ENCODE measurements at regions not wholly inside any gene's neighbourhood (a gene's known extent, or its start where the extent isn't known, plus 50 kb on each side); places are given as distances from the start of the nearest gene placed in this dataset.

DNA sequence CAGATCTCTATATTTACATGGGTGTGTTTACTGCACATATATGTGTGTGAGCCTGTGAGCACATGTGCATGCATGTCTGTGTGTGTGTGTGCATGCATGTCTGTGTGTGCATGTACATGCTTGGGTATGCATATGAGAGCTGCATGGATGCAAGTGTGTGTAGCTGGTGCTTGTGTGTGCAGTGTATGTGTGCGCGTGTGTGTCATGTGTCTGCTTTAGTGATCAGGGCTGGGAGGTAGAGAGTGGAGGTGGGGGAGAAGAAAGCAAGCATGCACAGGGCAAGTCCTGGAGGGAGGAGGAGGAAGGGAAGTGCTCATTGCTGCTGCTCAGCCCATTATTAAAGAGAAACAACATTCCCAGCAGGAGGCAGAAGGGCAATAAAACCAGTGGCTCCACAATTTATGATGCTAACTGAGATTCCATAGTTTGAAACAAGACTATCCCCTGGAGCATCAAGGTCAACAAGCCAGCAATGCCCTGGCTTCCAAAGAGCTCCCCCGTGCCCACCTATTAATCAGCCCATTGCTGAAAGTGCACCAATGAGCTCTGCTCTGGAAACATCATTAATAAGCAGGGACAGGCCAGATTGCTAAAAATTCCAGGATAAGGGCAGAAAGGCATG lies 414.0 kb downstream of the MAFB start (continued):
- TF ChIP-seq, protein P1, sequence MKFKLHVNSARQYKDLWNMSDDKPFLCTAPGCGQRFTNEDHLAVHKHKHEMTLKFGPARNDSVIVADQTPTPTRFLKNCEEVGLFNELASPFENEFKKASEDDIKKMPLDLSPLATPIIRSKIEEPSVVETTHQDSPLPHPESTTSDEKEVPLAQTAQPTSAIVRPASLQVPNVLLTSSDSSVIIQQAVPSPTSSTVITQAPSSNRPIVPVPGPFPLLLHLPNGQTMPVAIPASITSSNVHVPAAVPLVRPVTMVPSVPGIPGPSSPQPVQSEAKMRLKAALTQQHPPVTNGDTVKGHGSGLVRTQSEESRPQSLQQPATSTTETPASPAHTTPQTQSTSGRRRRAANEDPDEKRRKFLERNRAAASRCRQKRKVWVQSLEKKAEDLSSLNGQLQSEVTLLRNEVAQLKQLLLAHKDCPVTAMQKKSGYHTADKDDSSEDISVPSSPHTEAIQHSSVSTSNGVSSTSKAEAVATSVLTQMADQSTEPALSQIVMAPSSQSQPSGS (CRISPR knock-in tag; IDR thresholded peaks at IDR 0.05; ENCODE audit: borderline replicate concordance, low read depth) = no peak
- TF ChIP-seq ZNF121 (CRISPR knock-in tag; IDR thresholded peaks at IDR 0.05) (no peak), KAT7 (CRISPR knock-in tag; IDR thresholded peaks at IDR 0.05; ENCODE audit: borderline replicate concordance) (no peak), ZNF263 (CRISPR knock-in tag; IDR thresholded peaks at IDR 0.05; ENCODE audit: low read depth) (no peak), CREB1 (CRISPR knock-in tag; IDR thresholded peaks at IDR 0.05) (no peak), SMAD3 (CRISPR knock-in tag; IDR thresholded peaks at IDR 0.05; ENCODE audit: borderline replicate concordance) (peak; percentile 65; the same call in 1 of the 2 replicates), CBFB (CRISPR knock-in tag; IDR thresholded peaks at IDR 0.05; ENCODE audit: low read depth) (no peak), NFE2L1 (CRISPR knock-in tag; IDR thresholded peaks at IDR 0.05) (peak; percentile 65; the same call in 1 of the 2 replicates), MYBL2 (CRISPR knock-in tag; IDR thresholded peaks at IDR 0.05) (no peak), JAZF1 (CRISPR knock-in tag; IDR thresholded peaks at IDR 0.05) (no peak), ETV6 (CRISPR knock-in tag; IDR thresholded peaks at IDR 0.05) (no peak), ZNF219 (CRISPR knock-in tag; IDR thresholded peaks at IDR 0.05; ENCODE audit: borderline replicate concordance) (no peak), ZNF317 (CRISPR knock-in tag; IDR thresholded peaks at IDR 0.05; ENCODE audit: borderline replicate concordance, low read depth) (no peak), TCF7 (CRISPR knock-in tag; IDR thresholded peaks at IDR 0.05; ENCODE audit: low read depth) (no peak), NFYB (CRISPR knock-in tag; conservative IDR thresholded peaks at IDR 0.05; ENCODE audit: low read depth) (no peak), ZNF138 (CRISPR knock-in tag; conservative IDR thresholded peaks at IDR 0.05) (0 out of 2 replicates have a peak, but pooled peaks have one; percentile 30)
- TF ChIP-seq, protein P2, sequence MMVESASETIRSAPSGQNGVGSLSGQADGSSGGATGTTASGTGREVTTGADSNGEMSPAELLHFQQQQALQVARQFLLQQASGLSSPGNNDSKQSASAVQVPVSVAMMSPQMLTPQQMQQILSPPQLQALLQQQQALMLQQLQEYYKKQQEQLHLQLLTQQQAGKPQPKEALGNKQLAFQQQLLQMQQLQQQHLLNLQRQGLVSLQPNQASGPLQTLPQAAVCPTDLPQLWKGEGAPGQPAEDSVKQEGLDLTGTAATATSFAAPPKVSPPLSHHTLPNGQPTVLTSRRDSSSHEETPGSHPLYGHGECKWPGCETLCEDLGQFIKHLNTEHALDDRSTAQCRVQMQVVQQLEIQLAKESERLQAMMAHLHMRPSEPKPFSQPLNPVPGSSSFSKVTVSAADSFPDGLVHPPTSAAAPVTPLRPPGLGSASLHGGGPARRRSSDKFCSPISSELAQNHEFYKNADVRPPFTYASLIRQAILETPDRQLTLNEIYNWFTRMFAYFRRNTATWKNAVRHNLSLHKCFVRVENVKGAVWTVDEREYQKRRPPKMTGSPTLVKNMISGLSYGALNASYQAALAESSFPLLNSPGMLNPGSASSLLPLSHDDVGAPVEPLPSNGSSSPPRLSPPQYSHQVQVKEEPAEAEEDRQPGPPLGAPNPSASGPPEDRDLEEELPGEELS (CRISPR knock-in tag; IDR thresholded peaks at IDR 0.05) = no peak
- TF ChIP-seq, protein P3, sequence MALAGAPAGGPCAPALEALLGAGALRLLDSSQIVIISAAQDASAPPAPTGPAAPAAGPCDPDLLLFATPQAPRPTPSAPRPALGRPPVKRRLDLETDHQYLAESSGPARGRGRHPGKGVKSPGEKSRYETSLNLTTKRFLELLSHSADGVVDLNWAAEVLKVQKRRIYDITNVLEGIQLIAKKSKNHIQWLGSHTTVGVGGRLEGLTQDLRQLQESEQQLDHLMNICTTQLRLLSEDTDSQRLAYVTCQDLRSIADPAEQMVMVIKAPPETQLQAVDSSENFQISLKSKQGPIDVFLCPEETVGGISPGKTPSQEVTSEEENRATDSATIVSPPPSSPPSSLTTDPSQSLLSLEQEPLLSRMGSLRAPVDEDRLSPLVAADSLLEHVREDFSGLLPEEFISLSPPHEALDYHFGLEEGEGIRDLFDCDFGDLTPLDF (CRISPR knock-in tag; IDR thresholded peaks at IDR 0.05) = no peak
- TF ChIP-seq, protein P4, sequence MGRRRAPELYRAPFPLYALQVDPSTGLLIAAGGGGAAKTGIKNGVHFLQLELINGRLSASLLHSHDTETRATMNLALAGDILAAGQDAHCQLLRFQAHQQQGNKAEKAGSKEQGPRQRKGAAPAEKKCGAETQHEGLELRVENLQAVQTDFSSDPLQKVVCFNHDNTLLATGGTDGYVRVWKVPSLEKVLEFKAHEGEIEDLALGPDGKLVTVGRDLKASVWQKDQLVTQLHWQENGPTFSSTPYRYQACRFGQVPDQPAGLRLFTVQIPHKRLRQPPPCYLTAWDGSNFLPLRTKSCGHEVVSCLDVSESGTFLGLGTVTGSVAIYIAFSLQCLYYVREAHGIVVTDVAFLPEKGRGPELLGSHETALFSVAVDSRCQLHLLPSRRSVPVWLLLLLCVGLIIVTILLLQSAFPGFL (CRISPR knock-in tag; IDR thresholded peaks at IDR 0.05; ENCODE audit: borderline replicate concordance) = no peak
- TF ChIP-seq, protein P5, sequence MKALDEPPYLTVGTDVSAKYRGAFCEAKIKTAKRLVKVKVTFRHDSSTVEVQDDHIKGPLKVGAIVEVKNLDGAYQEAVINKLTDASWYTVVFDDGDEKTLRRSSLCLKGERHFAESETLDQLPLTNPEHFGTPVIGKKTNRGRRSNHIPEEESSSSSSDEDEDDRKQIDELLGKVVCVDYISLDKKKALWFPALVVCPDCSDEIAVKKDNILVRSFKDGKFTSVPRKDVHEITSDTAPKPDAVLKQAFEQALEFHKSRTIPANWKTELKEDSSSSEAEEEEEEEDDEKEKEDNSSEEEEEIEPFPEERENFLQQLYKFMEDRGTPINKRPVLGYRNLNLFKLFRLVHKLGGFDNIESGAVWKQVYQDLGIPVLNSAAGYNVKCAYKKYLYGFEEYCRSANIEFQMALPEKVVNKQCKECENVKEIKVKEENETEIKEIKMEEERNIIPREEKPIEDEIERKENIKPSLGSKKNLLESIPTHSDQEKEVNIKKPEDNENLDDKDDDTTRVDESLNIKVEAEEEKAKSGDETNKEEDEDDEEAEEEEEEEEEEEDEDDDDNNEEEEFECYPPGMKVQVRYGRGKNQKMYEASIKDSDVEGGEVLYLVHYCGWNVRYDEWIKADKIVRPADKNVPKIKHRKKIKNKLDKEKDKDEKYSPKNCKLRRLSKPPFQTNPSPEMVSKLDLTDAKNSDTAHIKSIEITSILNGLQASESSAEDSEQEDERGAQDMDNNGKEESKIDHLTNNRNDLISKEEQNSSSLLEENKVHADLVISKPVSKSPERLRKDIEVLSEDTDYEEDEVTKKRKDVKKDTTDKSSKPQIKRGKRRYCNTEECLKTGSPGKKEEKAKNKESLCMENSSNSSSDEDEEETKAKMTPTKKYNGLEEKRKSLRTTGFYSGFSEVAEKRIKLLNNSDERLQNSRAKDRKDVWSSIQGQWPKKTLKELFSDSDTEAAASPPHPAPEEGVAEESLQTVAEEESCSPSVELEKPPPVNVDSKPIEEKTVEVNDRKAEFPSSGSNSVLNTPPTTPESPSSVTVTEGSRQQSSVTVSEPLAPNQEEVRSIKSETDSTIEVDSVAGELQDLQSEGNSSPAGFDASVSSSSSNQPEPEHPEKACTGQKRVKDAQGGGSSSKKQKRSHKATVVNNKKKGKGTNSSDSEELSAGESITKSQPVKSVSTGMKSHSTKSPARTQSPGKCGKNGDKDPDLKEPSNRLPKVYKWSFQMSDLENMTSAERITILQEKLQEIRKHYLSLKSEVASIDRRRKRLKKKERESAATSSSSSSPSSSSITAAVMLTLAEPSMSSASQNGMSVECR (CRISPR knock-in tag; IDR thresholded peaks at IDR 0.05; ENCODE audit: borderline replicate concordance) = no peak
- TF ChIP-seq, protein P6, sequence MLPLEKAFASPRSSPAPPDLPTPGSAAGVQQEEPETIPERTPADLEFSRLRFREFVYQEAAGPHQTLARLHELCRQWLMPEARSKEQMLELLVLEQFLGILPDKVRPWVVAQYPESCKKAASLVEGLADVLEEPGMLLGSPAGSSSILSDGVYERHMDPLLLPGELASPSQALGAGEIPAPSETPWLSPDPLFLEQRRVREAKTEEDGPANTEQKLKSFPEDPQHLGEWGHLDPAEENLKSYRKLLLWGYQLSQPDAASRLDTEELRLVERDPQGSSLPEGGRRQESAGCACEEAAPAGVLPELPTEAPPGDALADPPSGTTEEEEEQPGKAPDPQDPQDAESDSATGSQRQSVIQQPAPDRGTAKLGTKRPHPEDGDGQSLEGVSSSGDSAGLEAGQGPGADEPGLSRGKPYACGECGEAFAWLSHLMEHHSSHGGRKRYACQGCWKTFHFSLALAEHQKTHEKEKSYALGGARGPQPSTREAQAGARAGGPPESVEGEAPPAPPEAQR (CRISPR knock-in tag; IDR thresholded peaks at IDR 0.05) = no peak

Data from WTC11 (cell line).